ENCODE measurements at regions not wholly inside any gene's neighbourhood (a gene's known extent, or its start where the extent isn't known, plus 50 kb on each side); places are given as distances from the start of the nearest gene placed in this dataset.
"Not testable (repeated sequence)": the region's sequence is repeated elsewhere in the genome, so short reads cannot be mapped to it uniquely, and the experiment has no call there.

DNA sequence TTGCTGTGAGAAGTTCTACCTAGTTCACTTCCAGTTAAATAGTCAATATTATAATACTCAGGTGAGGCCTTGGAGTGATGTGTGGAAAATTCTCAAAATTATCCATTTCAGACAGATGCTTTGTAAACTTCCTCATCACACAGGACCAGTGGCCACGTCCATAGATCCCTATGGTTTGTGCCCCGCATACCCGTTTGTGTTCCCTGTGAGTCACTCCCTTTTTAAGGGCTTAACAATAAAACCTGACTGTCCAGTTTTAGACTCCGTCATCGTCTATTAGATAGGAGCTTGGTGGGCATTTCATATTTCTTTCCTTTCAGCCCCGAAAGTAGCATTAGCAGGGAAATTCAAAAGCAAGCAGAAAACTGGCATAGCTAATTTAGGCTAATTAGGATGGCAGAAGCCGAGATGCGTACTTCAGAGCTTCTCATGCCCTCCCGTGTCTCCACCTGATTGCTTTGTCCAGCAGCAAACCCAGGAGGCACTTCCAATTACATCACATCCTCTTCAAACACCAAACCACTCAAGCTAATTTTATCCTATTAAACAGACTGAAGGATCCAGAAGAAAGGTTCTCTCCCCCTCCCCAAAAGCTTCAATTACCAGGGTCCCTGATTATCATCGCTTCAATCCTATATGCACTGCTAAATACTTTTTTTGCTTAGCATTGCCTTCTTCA is 186.6 kb upstream of the OTX2 start:
- ATAC-seq (ENCODE audit: low FRiP score in 2 of 2): no peak
- WGBS, 2 donors: 42 to 60% methylated on average over 10 of the region's 10 CpGs
- Histone ChIP-seq H3K27me3 (no peaks in the 10 kb centered on the region), H3K4me3 (no peak overlapping the region), H3K27ac (no peak overlapping the region), H3K4me1 (peaks cover 0 to 2% (median 0%) of the 10 kb centered on the region in 4 donors), H3K36me3 (no peaks in the 10 kb centered on the region), H3K9me3 (no peaks in the 10 kb centered on the region)
- DNase-seq: peak in 1 of 2 donors; percentile 56
- TF ChIP-seq EP300 (IDR thresholded peaks at IDR 0.05) (no peak), POLR2AphosphoS5 (IDR thresholded peaks at IDR 0.05) (no peak), POLR2A (IDR thresholded peaks at IDR 0.05) (no peak)
- TF ChIP-seq, protein P1, sequence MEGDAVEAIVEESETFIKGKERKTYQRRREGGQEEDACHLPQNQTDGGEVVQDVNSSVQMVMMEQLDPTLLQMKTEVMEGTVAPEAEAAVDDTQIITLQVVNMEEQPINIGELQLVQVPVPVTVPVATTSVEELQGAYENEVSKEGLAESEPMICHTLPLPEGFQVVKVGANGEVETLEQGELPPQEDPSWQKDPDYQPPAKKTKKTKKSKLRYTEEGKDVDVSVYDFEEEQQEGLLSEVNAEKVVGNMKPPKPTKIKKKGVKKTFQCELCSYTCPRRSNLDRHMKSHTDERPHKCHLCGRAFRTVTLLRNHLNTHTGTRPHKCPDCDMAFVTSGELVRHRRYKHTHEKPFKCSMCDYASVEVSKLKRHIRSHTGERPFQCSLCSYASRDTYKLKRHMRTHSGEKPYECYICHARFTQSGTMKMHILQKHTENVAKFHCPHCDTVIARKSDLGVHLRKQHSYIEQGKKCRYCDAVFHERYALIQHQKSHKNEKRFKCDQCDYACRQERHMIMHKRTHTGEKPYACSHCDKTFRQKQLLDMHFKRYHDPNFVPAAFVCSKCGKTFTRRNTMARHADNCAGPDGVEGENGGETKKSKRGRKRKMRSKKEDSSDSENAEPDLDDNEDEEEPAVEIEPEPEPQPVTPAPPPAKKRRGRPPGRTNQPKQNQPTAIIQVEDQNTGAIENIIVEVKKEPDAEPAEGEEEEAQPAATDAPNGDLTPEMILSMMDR (IDR thresholded peaks at IDR 0.05): no peak

DNA sequence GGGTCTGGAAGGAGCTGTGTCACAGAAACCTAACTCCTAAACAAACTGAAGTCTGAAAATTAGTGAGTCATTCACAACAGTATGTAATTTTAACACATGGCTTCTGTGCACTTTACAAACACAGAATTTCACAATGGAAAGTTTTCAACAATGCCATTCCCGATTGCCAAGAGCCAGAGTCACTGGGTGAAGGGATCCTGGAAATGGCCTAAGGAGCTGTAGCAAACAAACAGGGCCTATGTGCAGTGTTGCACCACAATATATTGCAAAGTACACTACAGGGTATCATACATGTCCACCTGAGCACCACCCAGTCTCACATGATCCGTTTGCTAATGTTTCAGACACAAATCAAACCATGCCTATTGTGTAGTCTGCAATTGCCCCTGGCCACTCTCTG is 184.7 kb upstream of the OTX2 start:
- H3K27me3 ChIP-seq: no peaks in the 10 kb centered on the region
- peak in 1 of 2 donors; percentile 45 for DNase-seq
- TF ChIP-seq, protein P1 (IDR thresholded peaks at IDR 0.05): no peak
- TF ChIP-seq EP300 (IDR thresholded peaks at IDR 0.05): peak in 1 of 4 donors; percentile 71
- peaks cover 0 to 2% (median 0%) of the 10 kb centered on the region in 4 donors for H3K4me1 ChIP-seq
- H3K36me3 ChIP-seq: no peaks in the 10 kb centered on the region
- no peaks in the 10 kb centered on the region for H3K9me3 ChIP-seq
- WGBS, 2 donors: 50 to 64% methylated on average over 2 of the region's 2 CpGs
- H3K27ac ChIP-seq: no peak overlapping the region
- no peak overlapping the region for H3K4me3 ChIP-seq
- ATAC-seq (ENCODE audit: low FRiP score in 2 of 2): peak in 1 of 2 donors; percentile 15

DNA sequence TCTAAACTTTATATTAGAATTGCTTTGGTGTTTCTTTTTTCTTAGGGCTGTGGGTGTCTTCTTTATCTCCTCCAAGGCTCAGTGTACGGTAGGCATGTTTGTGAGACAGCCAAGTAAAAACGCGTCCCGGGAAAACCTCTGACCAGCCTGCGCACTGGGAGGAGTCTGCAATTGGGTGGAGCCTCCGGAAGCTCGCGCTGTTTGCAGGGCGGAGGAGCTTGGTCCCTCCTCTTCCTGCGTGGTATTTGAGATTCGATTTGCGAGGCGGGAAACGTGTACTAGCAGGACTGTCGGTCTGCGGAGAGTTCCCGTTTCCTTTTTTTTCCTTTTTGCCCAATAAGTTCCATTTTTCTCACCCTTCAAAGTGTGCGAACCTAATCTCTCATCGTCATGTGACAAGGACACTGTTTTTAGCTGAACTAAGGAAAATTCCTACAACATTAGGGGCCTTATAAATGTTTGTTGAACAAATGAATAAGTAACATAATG is 182.1 kb upstream of the OTX2 start:
- Histone ChIP-seq H3K9me3 (no peaks in the 10 kb centered on the region), H3K4me3 (no peak overlapping the region), H3K36me3 (no peaks in the 10 kb centered on the region), H3K27ac (no peak overlapping the region), H3K4me1 (peaks cover 0 to 2% (median 0%) of the 10 kb centered on the region in 4 donors), H3K27me3 (no peaks in the 10 kb centered on the region)
- TF ChIP-seq EP300 (IDR thresholded peaks at IDR 0.05) (no peak), POLR2A (IDR thresholded peaks at IDR 0.05) (no peak), POLR2AphosphoS5 (IDR thresholded peaks at IDR 0.05) (no peak)
- TF ChIP-seq, protein P1 (IDR thresholded peaks at IDR 0.05): no peak
- ATAC-seq (ENCODE audit: low FRiP score in 2 of 2): no peak
- peak in 1 of 2 donors; percentile 12 for DNase-seq
- 88 to 92% methylated on average over 19 of the region's 19 CpGs for WGBS, 2 donors

DNA sequence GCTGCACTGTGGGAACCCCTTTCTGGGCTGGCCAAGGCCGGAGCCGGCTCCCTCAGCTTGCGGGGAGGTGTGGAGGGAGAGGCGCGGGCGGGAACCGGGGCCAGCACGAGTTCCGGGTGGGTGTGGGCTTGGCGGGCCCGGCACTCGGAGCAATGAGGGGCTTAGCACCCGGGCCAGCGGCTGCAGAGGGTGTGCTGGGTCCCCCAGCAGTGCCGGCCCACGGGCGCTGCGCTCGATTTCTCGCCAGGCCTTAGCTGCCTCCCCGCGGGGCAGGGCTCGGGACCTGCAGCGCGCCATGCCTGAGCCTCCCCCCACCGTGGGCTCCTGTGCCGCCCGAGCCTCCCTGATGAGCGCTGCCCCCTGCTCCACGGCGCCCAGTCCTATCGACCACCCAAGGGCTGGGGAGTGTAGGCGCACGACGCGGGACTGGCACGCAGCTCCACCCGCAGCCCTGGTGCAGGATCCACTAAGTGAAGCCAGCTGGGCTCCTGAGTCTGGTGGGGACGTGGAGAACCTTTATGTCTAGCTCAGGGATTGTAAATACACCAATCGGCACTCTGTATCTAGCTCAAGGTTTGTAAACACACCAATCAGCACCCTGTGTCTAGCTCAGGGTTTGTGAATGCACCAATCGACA is 180.8 kb upstream of the OTX2 start:
- ATAC-seq (ENCODE audit: low FRiP score in 2 of 2); H3K27ac ChIP-seq; H3K9me3 ChIP-seq; H3K27me3 ChIP-seq; H3K4me1 ChIP-seq; H3K4me3 ChIP-seq; H3K36me3 ChIP-seq: not testable (repeated sequence)
- 94 to 95% methylated on average over 34 to 40 of the region's 41 CpGs for WGBS, 2 donors
- DNase-seq: peak in 1 of 2 donors; percentile 79

DNA sequence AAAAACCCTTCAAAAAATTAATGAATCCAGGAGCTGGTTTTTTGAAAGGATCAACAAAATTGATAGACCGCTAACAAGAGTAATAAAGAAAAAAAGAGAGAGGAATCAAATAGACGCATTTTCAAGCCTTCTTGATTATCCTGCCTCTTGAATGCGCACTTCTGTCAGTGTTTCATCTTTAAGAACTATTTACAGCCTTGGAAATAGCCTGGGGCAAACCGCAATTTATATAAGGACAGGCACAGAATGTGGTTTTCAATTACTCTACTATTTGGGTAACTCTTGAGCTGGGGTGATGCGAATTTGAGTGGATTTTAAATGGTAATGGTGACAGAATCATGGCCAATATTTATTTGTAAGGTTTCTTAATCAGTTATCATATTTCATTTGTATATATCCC is 179.1 kb upstream of the OTX2 start:
- H3K36me3 ChIP-seq: no peaks in the 10 kb centered on the region
- no peaks in the 10 kb centered on the region for H3K27me3 ChIP-seq
- no peak for DNase-seq
- TF ChIP-seq, protein P1 (IDR thresholded peaks at IDR 0.05): no peak
- TF ChIP-seq POLR2A (IDR thresholded peaks at IDR 0.05) (no peak), EP300 (IDR thresholded peaks at IDR 0.05) (no peak), POLR2AphosphoS5 (IDR thresholded peaks at IDR 0.05) (no peak)
- no peaks in the 10 kb centered on the region for H3K9me3 ChIP-seq
- no peak overlapping the region for H3K4me3 ChIP-seq
- WGBS, 2 donors: 86 to 89% methylated on average over 5 of the region's 5 CpGs
- H3K4me1 ChIP-seq: no peaks in the 10 kb centered on the region
- no peak for ATAC-seq (ENCODE audit: low FRiP score in 2 of 2)
- H3K27ac ChIP-seq: no peak overlapping the region
